Activated naive CD4-positive, alpha-beta T cell treated with anti-CD3 and anti-CD28 coated beads for 36 hours (primary cell): ENCODE measurements at regions not wholly inside any gene's neighbourhood (a gene's known extent, or its start where the extent isn't known, plus 50 kb on each side); places are given as distances from the start of the nearest gene placed in this dataset.
"Not testable (repeated sequence)": the region's sequence is repeated elsewhere in the genome, so short reads cannot be mapped to it uniquely, and the experiment has no call there.

Source experiments
- CTCF ChIA-PET: fragments of 350-600 bp; sonication (Branson Sonifier 250); formaldehyde crosslinking; loops from one replicate; lab custom pipeline; 2021; ENCODE audit warnings: antibody characterized with exemption; lab: Charles Lee
- DNase-seq: peaks from one replicate; pipeline ENCODE4 v3.0.0-alpha.2; 2020
- H3K27ac Mint-ChIP-seq: one replicate; pipeline ENCODE4 v1.8.0; 2021; ENCODE audit warnings: mild to moderate bottlenecking, mixed read lengths
- H3K27me3 Mint-ChIP-seq: one replicate; pipeline ENCODE4 v1.8.0; 2021; ENCODE audit warnings: low read depth, mixed read lengths
- H3K36me3 Mint-ChIP-seq: one replicate; pipeline ENCODE4 v1.8.0; 2021; ENCODE audit warnings: low read depth, mixed read lengths
- H3K4me1 Mint-ChIP-seq: one replicate; pipeline ENCODE4 v1.8.0; 2021; ENCODE audit warnings: low read depth, mixed read lengths
- H3K4me3 Mint-ChIP-seq: one replicate; pipeline ENCODE4 v1.8.0; 2021; ENCODE audit warnings: mild to moderate bottlenecking, moderate library complexity, mixed read lengths
- H3K9me3 Mint-ChIP-seq: one replicate; pipeline ENCODE4 v1.8.0; 2021; ENCODE audit warnings: mixed read lengths
- intact Hi-C: fragments of 100-400 bp; cut with micrococcal nuclease; formaldehyde crosslinking; loops from one replicate; pipeline ENCODE4 v1.15.1; 2023

- CTCF ChIA-PET = no interaction called here
These were observed 183.9 kb downstream of the MYRFL start for GRCh38 chr12:70008944-70009343.

GRCh38 chr12:70011353-70011752 lies 186.3 kb downstream of the MYRFL start:
- no peak for DNase-seq
- H3K27ac Mint-ChIP-seq = no peak overlapping the region
- CTCF ChIA-PET = no interaction called here

More at GRCh38 chr12:70008944-70009343, 183.9 kb downstream of the MYRFL start:
- no peak for DNase-seq
- no peaks in the 10 kb centered on the region for H3K4me1 Mint-ChIP-seq
- peaks cover 5% of the 10 kb centered on the region for H3K27me3 Mint-ChIP-seq
- peaks cover 20% of the 10 kb centered on the region for H3K9me3 Mint-ChIP-seq
- no peak overlapping the region for H3K4me3 Mint-ChIP-seq
- H3K36me3 Mint-ChIP-seq = peaks cover 3% of the 10 kb centered on the region
- intact Hi-C loops = no loop called here
- H3K27ac Mint-ChIP-seq = no peak overlapping the region

DNA sequence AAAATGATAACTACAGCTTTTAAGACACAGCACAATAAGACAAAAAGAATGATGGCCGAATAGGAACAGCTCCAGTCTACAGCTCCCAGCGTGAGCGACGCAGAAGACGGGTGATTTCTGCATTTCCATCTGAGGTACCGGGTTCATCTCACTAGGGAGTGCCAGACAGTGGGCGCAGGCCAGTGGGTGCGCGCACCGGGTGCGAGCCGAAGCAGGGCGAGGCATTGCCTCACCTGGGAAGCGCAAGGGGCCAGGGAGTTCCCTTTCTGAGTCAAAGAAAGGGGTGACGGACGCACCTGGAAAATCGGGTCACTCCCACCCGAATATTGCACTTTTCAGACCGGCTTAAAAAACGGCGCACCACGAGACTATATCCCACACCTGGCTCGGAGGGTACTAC lies 188.0 kb downstream of the MYRFL start:
- DNase-seq, H3K27ac Mint-ChIP-seq, intact Hi-C loops, H3K36me3 Mint-ChIP-seq, H3K4me1 Mint-ChIP-seq, CTCF ChIA-PET, H3K4me3 Mint-ChIP-seq, H3K27me3 Mint-ChIP-seq: not testable (repeated sequence)
- H3K9me3 Mint-ChIP-seq = peaks cover 16% of the 10 kb centered on the region

More at GRCh38 chr12:70011353-70011752, 186.3 kb downstream of the MYRFL start:
- peaks cover 22% of the 10 kb centered on the region for H3K9me3 Mint-ChIP-seq
- no peaks in the 10 kb centered on the region for H3K4me1 Mint-ChIP-seq
- peaks cover 5% of the 10 kb centered on the region for H3K27me3 Mint-ChIP-seq
- intact Hi-C loops = no loop called here
- H3K36me3 Mint-ChIP-seq = peaks cover 3% of the 10 kb centered on the region
- no peak overlapping the region for H3K4me3 Mint-ChIP-seq

- Mint-ChIP-seq H3K9me3 (no peaks in the 10 kb centered on the region), H3K4me1 (no peaks in the 10 kb centered on the region), H3K4me3 (no peak overlapping the region), H3K27me3 (peaks cover 9% of the 10 kb centered on the region), H3K36me3 (no peaks in the 10 kb centered on the region), H3K27ac (no peak overlapping the region)
- no peak for DNase-seq
- CTCF ChIA-PET = no interaction called here
- intact Hi-C loops = no loop called here
These were observed 203.5 kb downstream of the MYRFL start for GRCh38 chr12:70028515-70028914.

DNA sequence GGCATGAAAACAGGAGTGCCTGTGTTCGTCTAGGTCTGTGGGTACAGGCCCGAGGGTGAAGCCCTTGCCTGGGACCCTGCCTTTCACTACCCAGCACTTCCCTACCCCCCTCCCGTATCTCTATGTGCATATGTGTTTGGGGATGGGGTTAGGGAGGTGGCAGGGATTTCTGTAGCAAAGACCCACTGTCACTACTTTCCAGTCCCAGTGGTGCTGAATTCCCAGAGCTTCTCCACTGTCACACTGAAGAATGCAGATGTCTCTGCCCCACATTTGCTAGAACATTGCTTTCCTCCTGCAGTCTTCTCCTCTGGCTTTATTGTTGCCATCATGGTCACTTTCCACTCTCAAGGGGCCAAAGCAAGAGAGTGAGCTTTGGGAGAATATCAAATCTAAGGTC lies 203.9 kb downstream of the MYRFL start:
- no peaks in the 10 kb centered on the region for H3K9me3 Mint-ChIP-seq
- H3K36me3 Mint-ChIP-seq = no peaks in the 10 kb centered on the region
- no peaks in the 10 kb centered on the region for H3K4me1 Mint-ChIP-seq
- CTCF ChIA-PET = no interaction called here
- H3K4me3 Mint-ChIP-seq = no peak overlapping the region
- no peak overlapping the region for H3K27ac Mint-ChIP-seq
- intact Hi-C loops = no loop called here
- no peak for DNase-seq
- peaks cover 9% of the 10 kb centered on the region for H3K27me3 Mint-ChIP-seq

DNA sequence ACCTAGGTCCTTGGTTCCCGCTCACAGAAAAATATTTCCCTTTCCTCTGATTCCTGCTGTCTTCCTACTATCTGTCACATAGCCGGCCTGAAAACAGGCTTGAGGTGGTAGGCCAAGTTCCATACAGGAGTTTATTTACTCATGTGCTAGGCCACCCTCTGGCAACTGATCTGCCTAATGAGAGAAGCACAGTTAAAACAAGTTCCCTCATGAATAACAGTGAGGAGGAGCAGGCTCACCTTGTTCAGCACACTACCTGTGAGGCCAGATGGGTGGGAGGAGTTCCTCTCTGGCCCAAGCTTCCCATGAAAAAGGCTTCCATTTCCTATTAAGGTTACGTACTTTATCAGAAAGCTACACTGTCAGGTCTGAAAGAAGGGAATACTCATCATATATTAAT lies 206.0 kb downstream of the MYRFL start:
- Mint-ChIP-seq H3K9me3 (no peaks in the 10 kb centered on the region), H3K27me3 (peaks cover 9% of the 10 kb centered on the region), H3K36me3 (no peaks in the 10 kb centered on the region), H3K27ac (no peak overlapping the region), H3K4me1 (no peaks in the 10 kb centered on the region), H3K4me3 (no peak overlapping the region)
- DNase-seq = no peak
- CTCF ChIA-PET = no interaction called here
- intact Hi-C loops = no loop called here

DNA sequence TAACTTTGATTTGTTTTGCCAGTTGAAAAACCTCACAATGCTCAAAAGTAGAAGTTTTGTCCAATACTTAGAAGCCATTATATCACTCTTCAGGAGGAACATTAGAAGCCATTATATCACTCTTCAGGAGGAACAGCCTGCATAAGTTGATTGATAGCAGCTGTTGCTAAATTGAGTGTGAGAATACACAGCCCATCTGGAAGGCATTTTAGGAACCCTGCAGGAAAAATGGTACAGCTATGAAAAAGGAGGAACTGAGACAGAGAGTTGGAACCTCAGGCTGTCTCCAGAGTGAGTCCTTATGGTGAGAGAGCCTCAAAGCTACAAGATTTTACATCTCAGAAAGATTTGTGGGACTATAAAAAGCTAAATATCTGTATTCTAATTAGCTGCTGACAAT lies 207.0 kb downstream of the MYRFL start:
- CTCF ChIA-PET = no interaction called here
- Mint-ChIP-seq H3K9me3 (no peaks in the 10 kb centered on the region), H3K4me1 (no peaks in the 10 kb centered on the region), H3K36me3 (no peaks in the 10 kb centered on the region), H3K27me3 (peaks cover 9% of the 10 kb centered on the region), H3K27ac (no peak overlapping the region), H3K4me3 (no peak overlapping the region)
- DNase-seq = no peak
- intact Hi-C loops = no loop called here

DNA sequence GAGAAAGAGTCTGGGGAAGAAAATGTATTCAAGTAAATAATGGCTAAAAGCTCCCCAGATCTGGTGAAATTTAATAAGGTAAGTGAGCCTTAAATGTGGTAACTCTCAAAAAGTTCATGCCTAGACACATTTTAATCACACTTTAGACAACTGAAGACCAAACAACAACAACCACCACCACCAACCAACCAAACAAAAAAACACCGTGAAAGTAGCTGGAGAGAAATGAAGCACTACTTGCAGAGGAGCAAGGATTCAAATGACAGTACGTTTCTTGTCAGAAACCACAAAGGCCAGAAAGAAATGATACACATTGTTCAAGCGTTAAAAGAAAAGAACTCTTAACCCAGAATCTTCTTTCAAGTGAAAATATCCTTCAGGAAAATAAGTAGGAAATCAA lies 208.3 kb downstream of the MYRFL start:
- no peaks in the 10 kb centered on the region for H3K36me3 Mint-ChIP-seq
- CTCF ChIA-PET = no interaction called here
- no peaks in the 10 kb centered on the region for H3K4me1 Mint-ChIP-seq
- H3K27ac Mint-ChIP-seq = no peak overlapping the region
- H3K4me3 Mint-ChIP-seq = no peak overlapping the region
- DNase-seq = no peak
- intact Hi-C loops = no loop called here
- H3K27me3 Mint-ChIP-seq = peaks cover 6% of the 10 kb centered on the region
- H3K9me3 Mint-ChIP-seq = no peaks in the 10 kb centered on the region

DNA sequence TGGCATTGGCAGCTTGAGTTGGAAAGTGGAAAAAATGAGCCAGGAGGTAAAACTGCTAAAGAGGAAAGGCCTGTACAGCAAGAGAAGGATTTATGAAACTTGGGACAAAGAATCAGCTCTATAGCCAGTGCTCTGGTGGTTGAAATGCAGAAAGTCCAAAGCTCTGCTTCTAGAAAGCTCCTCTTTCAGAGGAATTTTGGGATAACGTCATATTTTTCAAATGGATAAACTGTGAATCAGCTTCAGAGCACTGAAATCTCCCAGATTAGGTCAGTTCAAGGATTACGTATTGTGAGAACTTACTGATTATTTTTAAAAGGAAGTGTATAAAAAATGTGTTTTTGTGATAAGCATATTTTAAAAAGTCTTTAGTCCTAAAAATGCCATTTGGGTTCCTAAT lies 203.1 kb upstream of the CNOT2 start:
- no peak for DNase-seq
- intact Hi-C loops = no loop called here
- Mint-ChIP-seq H3K4me1 (no peaks in the 10 kb centered on the region), H3K4me3 (no peak overlapping the region), H3K9me3 (no peaks in the 10 kb centered on the region), H3K36me3 (no peaks in the 10 kb centered on the region), H3K27me3 (no peaks in the 10 kb centered on the region), H3K27ac (no peak overlapping the region)
- CTCF ChIA-PET = interaction anchor here (0.7 kb wide), 1 partner anchor 160 kb away, joined by 3 read pairs; no protein-coding TSS in a partner anchor

DNA sequence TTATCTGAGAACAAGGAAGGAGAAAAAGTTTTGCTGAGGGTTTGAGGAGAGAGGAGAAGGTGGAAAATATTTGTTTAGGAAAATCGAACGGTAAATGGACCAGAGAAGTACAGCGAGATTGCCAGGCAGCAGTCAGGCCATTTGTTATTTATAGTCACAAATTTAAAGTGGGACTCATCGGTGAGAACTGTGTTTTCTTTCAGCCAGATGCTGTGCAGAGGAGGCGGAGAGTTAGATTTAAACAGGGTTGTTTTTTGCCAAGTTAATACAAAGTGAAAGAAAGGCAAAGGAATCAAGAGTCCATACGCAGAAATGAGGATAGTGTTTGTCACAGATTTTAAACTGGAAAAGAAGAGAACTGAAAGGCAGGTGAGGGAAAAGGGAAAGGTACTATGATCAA lies 200.6 kb upstream of the CNOT2 start:
- Mint-ChIP-seq H3K4me3 (no peak overlapping the region), H3K27me3 (no peaks in the 10 kb centered on the region), H3K27ac (no peak overlapping the region), H3K36me3 (no peaks in the 10 kb centered on the region), H3K4me1 (no peaks in the 10 kb centered on the region), H3K9me3 (no peaks in the 10 kb centered on the region)
- DNase-seq = no peak
- CTCF ChIA-PET = no interaction called here
- intact Hi-C loops = no loop called here

- no peak overlapping the region for H3K27ac Mint-ChIP-seq
- DNase-seq = no peak
- H3K9me3 Mint-ChIP-seq = no peaks in the 10 kb centered on the region
- CTCF ChIA-PET = no interaction called here
- intact Hi-C loops = no loop called here
- no peaks in the 10 kb centered on the region for H3K4me1 Mint-ChIP-seq
- H3K4me3 Mint-ChIP-seq = no peak overlapping the region
- no peaks in the 10 kb centered on the region for H3K27me3 Mint-ChIP-seq
- H3K36me3 Mint-ChIP-seq = no peaks in the 10 kb centered on the region
These were observed 199.6 kb upstream of the CNOT2 start for GRCh38 chr12:70043490-70044138.

- CTCF ChIA-PET = no interaction called here
These were observed 199.1 kb upstream of the CNOT2 start for GRCh38 chr12:70044167-70044566.

GRCh38 chr12:70045036-70045435 lies 198.2 kb upstream of the CNOT2 start:
- Mint-ChIP-seq H3K4me3 (no peak overlapping the region), H3K9me3 (no peaks in the 10 kb centered on the region), H3K27me3 (no peaks in the 10 kb centered on the region), H3K4me1 (no peaks in the 10 kb centered on the region), H3K36me3 (no peaks in the 10 kb centered on the region), H3K27ac (no peak overlapping the region)
- CTCF ChIA-PET = no interaction called here
- no peak for DNase-seq
- intact Hi-C loops = no loop called here

More at GRCh38 chr12:70044167-70044566, 199.1 kb upstream of the CNOT2 start:
- Mint-ChIP-seq H3K4me3 (no peak overlapping the region), H3K36me3 (no peaks in the 10 kb centered on the region), H3K4me1 (no peaks in the 10 kb centered on the region), H3K27ac (no peak overlapping the region), H3K9me3 (no peaks in the 10 kb centered on the region), H3K27me3 (no peaks in the 10 kb centered on the region)
- intact Hi-C loops = no loop called here
- no peak for DNase-seq
